ENCODE measurements at regions not wholly inside any gene's neighbourhood (a gene's known extent, or its start where the extent isn't known, plus 50 kb on each side); places are given as distances from the start of the nearest gene placed in this dataset.

DNA sequence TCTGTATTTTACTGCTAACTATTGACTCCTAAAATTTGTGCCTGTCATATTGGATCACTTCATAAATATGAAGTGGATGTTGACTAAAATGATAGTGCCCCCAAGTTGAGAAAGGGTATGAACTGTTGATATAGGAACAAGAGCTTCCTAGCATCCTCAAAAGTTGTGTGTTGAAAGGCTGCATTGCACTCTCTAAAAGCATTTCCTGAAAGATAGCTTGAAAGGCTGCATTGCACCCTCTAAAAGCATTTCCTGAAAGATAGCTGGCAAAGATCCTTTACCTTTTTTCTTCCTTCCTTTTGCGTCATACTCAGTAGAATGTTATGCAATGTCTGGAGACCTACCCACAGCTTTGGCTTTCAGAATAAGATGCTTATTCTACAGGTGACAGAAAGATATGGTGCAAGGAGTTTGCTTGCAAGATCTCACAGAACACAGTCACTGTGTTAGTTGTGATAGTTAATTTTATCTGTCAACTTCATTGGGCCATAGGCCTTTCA lies 274.6 kb upstream of the GALNTL6 start:
- TF ChIP-seq CTCF (IDR thresholded peaks at IDR 0.05): no peak
- no peak for TF ChIP-seq ZFX (IDR thresholded peaks at IDR 0.05; ENCODE audit: borderline replicate concordance)
